NB4 (cell line): ENCODE measurements at regions not wholly inside any gene's neighbourhood (a gene's known extent, or its start where the extent isn't known, plus 50 kb on each side); places are given as distances from the start of the nearest gene placed in this dataset.
"Not testable (repeated sequence)": the region's sequence is repeated elsewhere in the genome, so short reads cannot be mapped to it uniquely, and the experiment has no call there.

ENCODE experiments used
- CTCF ChIP-seq: IDR thresholded peaks from one replicate; pipeline ENCODE4 v1.5.1; 2012; ENCODE audit warnings: low read depth, low read length
- MAX ChIP-seq: IDR thresholded peaks from 2 replicates; pipeline ENCODE4 v1.6.1; 2011; ENCODE audit warnings: low read depth, low read length
- POLR2A ChIP-seq: IDR thresholded peaks from 2 replicates; pipeline ENCODE4 v1.6.1; 2011; ENCODE audit warnings: mild to moderate bottlenecking; ENCODE audit not compliant: insufficient read length; ENCODE audit errors: extremely low read depth

- not testable (repeated sequence) for TF ChIP-seq CTCF, POLR2A, MAX
These were observed 700.3 kb downstream of the CDH18 start for GRCh38 chr5:19287548-19288277.
